Urothelium cell line (cell line): ENCODE measurements at regions not wholly inside any gene's neighbourhood (a gene's known extent, or its start where the extent isn't known, plus 50 kb on each side); places are given as distances from the start of the nearest gene placed in this dataset.
"Not testable (repeated sequence)": the region's sequence is repeated elsewhere in the genome, so short reads cannot be mapped to it uniquely, and the experiment has no call there.

Experiments
- DNase-seq: peaks from one replicate; pipeline ENCODE4 v3.0.0; 2011; ENCODE audit warnings: low spot score, mixed read lengths
- FAIRE-seq: peaks from 2 replicates; lab custom pipeline; 2011; peaks lifted over from hg19 to GRCh38; lab: Jason Lieb, UNC

GRCh38 chr16:63473725-63474124, 1437.5 kb upstream of the CDH8 start:
- no peak for FAIRE-seq
- DNase-seq, result no peak

GRCh38 chr16:63467513-63467912, 1431.3 kb upstream of the CDH8 start:
- no peak for FAIRE-seq

GRCh38 chr16:63462316-63462715, 1426.1 kb upstream of the CDH8 start:
- FAIRE-seq, result no peak

More at GRCh38 chr16:63467513-63467912, 1431.3 kb upstream of the CDH8 start:
- DNase-seq, result no peak

GRCh38 chr16:63461248-63461841, 1425.1 kb upstream of the CDH8 start:
- FAIRE-seq (no peak), DNase-seq (peak; percentile 17)

More at GRCh38 chr16:63462316-63462715, 1426.1 kb upstream of the CDH8 start:
- DNase-seq, result no peak

- no peak for FAIRE-seq
- DNase-seq, result no peak
These were observed 1422.6 kb upstream of the CDH8 start for GRCh38 chr16:63458846-63459245.

GRCh38 chr16:63457869-63458268, 1421.6 kb upstream of the CDH8 start:
- no peak for DNase-seq
- FAIRE-seq, result no peak

GRCh38 chr16:63453261-63453660, 1417.0 kb upstream of the CDH8 start:
- no peak for FAIRE-seq
- no peak for DNase-seq

- no peak for DNase-seq
- no peak for FAIRE-seq
These were observed 1410.9 kb upstream of the CDH8 start for GRCh38 chr16:63447121-63447520.

GRCh38 chr16:63442246-63442645, 1406.0 kb upstream of the CDH8 start:
- DNase-seq (no peak), FAIRE-seq (no peak)

GRCh38 chr16:63426275-63426870, 1390.1 kb upstream of the CDH8 start:
- no peak for FAIRE-seq
- no peak for DNase-seq

- DNase-seq, result no peak
- FAIRE-seq, result no peak
These were observed 1386.5 kb upstream of the CDH8 start for GRCh38 chr16:63422715-63423114.

- FAIRE-seq (no peak), DNase-seq (no peak)
These were observed 1380.5 kb upstream of the CDH8 start for GRCh38 chr16:63416712-63417111.

- FAIRE-seq, result no peak
- no peak for DNase-seq
These were observed 1378.8 kb upstream of the CDH8 start for GRCh38 chr16:63415014-63415413.

- FAIRE-seq (no peak), DNase-seq (no peak)
These were observed 1374.4 kb upstream of the CDH8 start for GRCh38 chr16:63410594-63410993.

GRCh38 chr16:63403792-63404191, 1367.6 kb upstream of the CDH8 start:
- no peak for DNase-seq
- FAIRE-seq, result no peak

- not testable (repeated sequence) for FAIRE-seq, DNase-seq
These were observed 1352.0 kb upstream of the CDH8 start for GRCh38 chr16:63388277-63388676.

- no peak for FAIRE-seq
These were observed 1349.6 kb upstream of the CDH8 start for GRCh38 chr16:63385714-63386432.

GRCh38 chr16:63373744-63374143, 1337.5 kb upstream of the CDH8 start:
- DNase-seq, result no peak
- FAIRE-seq, result no peak

More at GRCh38 chr16:63385714-63386432, 1349.6 kb upstream of the CDH8 start:
- no peak for DNase-seq

GRCh38 chr16:63372815-63373214, 1336.6 kb upstream of the CDH8 start:
- no peak for FAIRE-seq
- DNase-seq, result no peak

GRCh38 chr16:63372283-63372682, 1336.0 kb upstream of the CDH8 start:
- no peak for DNase-seq
- no peak for FAIRE-seq

GRCh38 chr16:63365649-63366304, 1329.5 kb upstream of the CDH8 start:
- FAIRE-seq (no peak), DNase-seq (no peak)

GRCh38 chr16:63363738-63364137, 1327.5 kb upstream of the CDH8 start:
- DNase-seq (no peak), FAIRE-seq (no peak)
